Peyer's patch (tissue), 4 donors: ENCODE measurements at regions not wholly inside any gene's neighbourhood (a gene's known extent, or its start where the extent isn't known, plus 50 kb on each side); places are given as distances from the start of the nearest gene placed in this dataset.

Source experiments
- DNase-seq, 3 donors: peaks; one replicate each; pipeline ENCODE4 v3.0.0-alpha.2; 2017 to 2019
- H3K27ac ChIP-seq, 4 donors: fragments of 200-600 bp; sonication (generic); one replicate each; pipeline ENCODE4 v1.5.1; 2016 to 2019
- H3K27me3 ChIP-seq, 2 donors: fragments of 200-600 bp; sonication (generic); one replicate each; pipeline ENCODE4 v1.5.1; 2019
- H3K36me3 ChIP-seq, 3 donors: fragments of 200-600 bp; sonication (generic); one replicate each; pipeline ENCODE4 v1.5.1; 2016 to 2019
- H3K4me1 ChIP-seq, 4 donors: fragments of 200-600 bp; sonication (generic); one replicate each; pipeline ENCODE4 v1.5.1; 2016 to 2019
- H3K4me3 ChIP-seq, 4 donors: fragments of 200-600 bp; sonication (generic); 1 replicate in 3 of 4; 2 replicates in 1 of 4; pipeline ENCODE4 v1.5.1; 2016 to 2019; ENCODE audit warnings: mild to moderate bottlenecking in 1 of 4
- H3K9me3 ChIP-seq, 4 donors: fragments of 200-600 bp; sonication (generic); one replicate each; pipeline ENCODE4 v1.5.1; 2016 to 2019; ENCODE audit warnings: mild to moderate bottlenecking in 1 of 4
- CTCF ChIP-seq, 6 experiments: fragments of 450-650 bp in 4 of 6; fragments of 200-600 bp in 2 of 6; sonication (generic) in 1 of 6; IDR thresholded peaks; one replicate each; pipeline ENCODE4 v1.5.1; 2017 to 2019; ENCODE audit warnings: antibody characterized with exemption in 6 of 6, mild to moderate bottlenecking in 3 of 6, moderate library complexity in 1 of 6
- POLR2A ChIP-seq, 2 donors: fragments of 450-650 bp; IDR thresholded peaks; one replicate each; pipeline ENCODE4 v1.5.1; 2017; ENCODE audit warnings: antibody characterized with exemption in 2 of 2, mild to moderate bottlenecking in 2 of 2, moderate library complexity in 2 of 2

- no peaks in the 10 kb centered on the region for H3K4me1 ChIP-seq
- no peak for TF ChIP-seq POLR2A (IDR thresholded peaks at IDR 0.05)
- no peak for TF ChIP-seq CTCF (IDR thresholded peaks at IDR 0.05)
- no peak for DNase-seq
- no peaks in the 10 kb centered on the region for H3K36me3 ChIP-seq
- H3K4me3 ChIP-seq, result no peak overlapping the region
- no peaks in the 10 kb centered on the region for H3K27me3 ChIP-seq
- H3K27ac ChIP-seq, result no peak overlapping the region
- H3K9me3 ChIP-seq, result no peaks in the 10 kb centered on the region
Measured at GRCh38 chr13:65401315-65401714, 1828.8 kb downstream of the PCDH9 start.

- H3K4me1 ChIP-seq, result no peaks in the 10 kb centered on the region
- H3K9me3 ChIP-seq, result no peaks in the 10 kb centered on the region
- DNase-seq, result no peak
- H3K36me3 ChIP-seq, result no peaks in the 10 kb centered on the region
- H3K27ac ChIP-seq, result no peak overlapping the region
- TF ChIP-seq POLR2A (IDR thresholded peaks at IDR 0.05), result no peak
- no peak for TF ChIP-seq CTCF (IDR thresholded peaks at IDR 0.05)
- H3K4me3 ChIP-seq, result no peak overlapping the region
- H3K27me3 ChIP-seq, result no peaks in the 10 kb centered on the region
Measured at GRCh38 chr13:65400702-65401101, 1829.4 kb downstream of the PCDH9 start.

DNA sequence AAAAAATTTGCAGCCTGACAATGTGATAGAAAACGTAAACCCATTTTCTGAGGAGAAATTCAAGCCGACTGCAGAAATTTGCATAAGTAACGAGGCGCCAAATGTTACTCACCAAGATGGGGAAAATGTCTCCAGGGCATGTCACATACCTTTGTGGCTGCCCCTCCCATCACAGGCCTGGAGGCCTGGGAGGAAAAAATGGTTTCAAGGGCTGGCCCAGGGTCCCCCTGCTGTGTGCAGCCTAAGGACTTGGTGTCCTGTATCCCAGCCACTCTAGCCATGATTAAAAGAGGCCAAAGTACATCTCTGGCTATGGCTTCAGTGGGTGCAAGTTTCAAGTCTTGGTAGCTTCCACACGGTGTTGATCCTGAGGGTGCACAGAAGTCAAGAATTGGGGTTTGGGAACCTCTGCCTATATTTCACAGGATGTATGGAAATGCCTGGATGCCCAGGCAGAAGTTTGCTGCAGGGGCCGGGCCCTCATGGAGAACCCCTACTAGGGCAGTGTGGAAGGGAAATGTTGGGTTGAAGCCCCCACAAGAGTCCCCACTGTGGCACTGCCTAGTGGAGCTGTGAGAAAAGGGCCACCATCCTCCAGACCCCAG is 1842.3 kb downstream of the PCDH9 start:
- DNase-seq, result no peak
- TF ChIP-seq CTCF (IDR thresholded peaks at IDR 0.05) (no peak), POLR2A (IDR thresholded peaks at IDR 0.05) (no peak)
- Histone ChIP-seq H3K36me3 (no peaks in the 10 kb centered on the region), H3K4me3 (no peak overlapping the region), H3K9me3 (no peaks in the 10 kb centered on the region), H3K27ac (no peak overlapping the region), H3K4me1 (no peaks in the 10 kb centered on the region), H3K27me3 (no peaks in the 10 kb centered on the region)

DNA sequence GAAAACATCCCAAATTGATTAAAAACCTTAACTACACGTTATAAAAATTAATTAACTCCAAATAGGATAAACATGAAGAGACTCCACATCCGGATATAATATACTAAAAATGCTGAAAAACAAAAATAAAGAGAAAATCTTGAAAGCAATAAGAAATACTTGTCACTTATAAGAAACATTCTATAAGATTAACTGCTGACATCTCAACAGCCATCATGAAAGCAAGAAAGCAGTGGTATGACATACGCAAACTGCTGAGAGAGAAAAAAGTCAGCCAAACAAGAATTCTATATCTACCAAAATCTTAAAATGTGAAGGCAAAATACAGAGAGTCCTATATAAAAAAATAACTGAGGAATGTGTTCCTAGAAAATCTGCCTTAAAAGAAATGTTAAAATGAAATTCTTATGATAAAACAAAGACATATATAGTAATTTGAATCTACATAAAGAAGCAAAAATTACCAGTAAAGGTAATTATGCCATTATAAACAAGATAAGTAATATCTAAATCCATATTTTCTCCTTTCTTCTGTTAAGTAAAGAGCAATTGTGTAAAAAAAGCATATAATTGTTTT is 1851.1 kb downstream of the PCDH9 start:
- H3K9me3 ChIP-seq, result peaks cover 0 to 16% (median 0%) of the 10 kb centered on the region in 4 donors
- H3K27me3 ChIP-seq, result no peaks in the 10 kb centered on the region
- no peak overlapping the region for H3K27ac ChIP-seq
- no peak for TF ChIP-seq CTCF (IDR thresholded peaks at IDR 0.05)
- TF ChIP-seq POLR2A (IDR thresholded peaks at IDR 0.05), result no peak
- no peaks in the 10 kb centered on the region for H3K4me1 ChIP-seq
- no peak overlapping the region for H3K4me3 ChIP-seq
- H3K36me3 ChIP-seq, result no peaks in the 10 kb centered on the region
- DNase-seq, result no peak

DNA sequence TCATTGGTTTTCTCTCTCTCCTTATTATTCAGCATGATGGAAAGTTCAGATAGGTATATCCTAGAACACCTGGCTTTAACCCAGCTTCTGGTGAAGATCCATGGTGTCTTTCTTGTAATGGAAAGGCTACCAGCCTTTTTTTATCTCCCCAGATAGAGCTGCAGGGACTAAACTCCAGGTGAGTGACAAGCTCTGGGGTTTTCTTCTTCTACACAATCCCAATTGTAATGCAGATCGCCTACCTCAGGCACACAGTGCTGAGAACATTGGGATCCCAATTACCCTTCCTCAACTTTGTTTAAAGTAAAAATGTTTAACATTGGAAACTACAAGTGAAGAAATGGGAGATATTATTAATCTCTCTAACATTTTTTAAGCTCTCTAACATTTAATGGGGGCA is 1851.7 kb downstream of the PCDH9 start:
- DNase-seq, result no peak
- H3K4me1 ChIP-seq, result no peaks in the 10 kb centered on the region
- peaks cover 0 to 16% (median 0%) of the 10 kb centered on the region in 4 donors for H3K9me3 ChIP-seq
- no peak overlapping the region for H3K27ac ChIP-seq
- no peak for TF ChIP-seq POLR2A (IDR thresholded peaks at IDR 0.05)
- TF ChIP-seq CTCF (IDR thresholded peaks at IDR 0.05), result no peak
- no peak overlapping the region for H3K4me3 ChIP-seq
- no peaks in the 10 kb centered on the region for H3K27me3 ChIP-seq
- no peaks in the 10 kb centered on the region for H3K36me3 ChIP-seq
